ENCODE measurements at regions not wholly inside any gene's neighbourhood (a gene's known extent, or its start where the extent isn't known, plus 50 kb on each side); places are given as distances from the start of the nearest gene placed in this dataset.

DNA sequence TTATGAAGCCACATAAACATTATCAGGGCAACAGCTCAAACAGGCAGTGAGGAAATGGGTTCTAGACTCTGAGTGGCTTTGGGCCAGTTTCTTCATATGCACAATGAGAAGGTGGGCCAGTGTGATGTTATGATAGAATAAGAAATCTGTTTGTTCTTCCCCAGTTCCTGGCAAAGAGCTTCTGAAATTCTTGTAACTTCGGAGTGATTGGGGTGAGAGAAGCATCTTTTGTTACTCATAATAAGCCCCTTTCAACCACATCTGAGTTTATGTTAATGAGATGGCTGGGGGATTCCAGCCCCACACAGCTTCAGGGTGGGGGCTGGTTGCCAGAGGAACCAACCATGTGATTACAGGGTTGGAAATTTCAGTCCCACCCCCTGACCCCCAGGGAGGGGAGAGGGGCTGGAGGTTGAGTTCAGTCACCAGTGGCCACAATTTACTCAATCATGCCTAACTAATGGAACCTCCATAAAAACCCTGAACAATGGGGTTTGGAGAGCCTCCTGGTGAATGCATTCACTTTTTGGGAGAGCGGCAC is 57.0 kb upstream of the FRMD4B start:
- TF ChIP-seq REST (IDR thresholded peaks at IDR 0.05; ENCODE audit: insufficient read depth in 1 of 2, low read depth in 2 of 2, low read length in 2 of 2) (no peak), POLR2AphosphoS5 (IDR thresholded peaks at IDR 0.05; ENCODE audit: low read depth, low read length) (no peak), TAF1 (IDR thresholded peaks at IDR 0.05; ENCODE audit: borderline replicate concordance, insufficient read depth, low read length) (no peak), SIN3A (IDR thresholded peaks at IDR 0.05; ENCODE audit: borderline replicate concordance, insufficient read depth, low read length) (no peak), FOXP2 (optimal IDR thresholded peaks at IDR 0.05; ENCODE audit: borderline replicate concordance, extremely low read depth, extremely low read length, insufficient read depth) (no peak)

GRCh38 chr3:69441732-69442131 is 55.8 kb upstream of the FRMD4B start:
- TF ChIP-seq REST (IDR thresholded peaks at IDR 0.05; ENCODE audit: insufficient read depth in 1 of 2, low read depth in 2 of 2, low read length in 2 of 2), result no peak
- no peak for TF ChIP-seq POLR2AphosphoS5 (IDR thresholded peaks at IDR 0.05; ENCODE audit: low read depth, low read length)
- TF ChIP-seq TAF1 (IDR thresholded peaks at IDR 0.05; ENCODE audit: borderline replicate concordance, insufficient read depth, low read length), result no peak
- TF ChIP-seq FOXP2 (optimal IDR thresholded peaks at IDR 0.05; ENCODE audit: borderline replicate concordance, extremely low read depth, extremely low read length, insufficient read depth), result no peak
- TF ChIP-seq SIN3A (IDR thresholded peaks at IDR 0.05; ENCODE audit: borderline replicate concordance, insufficient read depth, low read length), result no peak

GRCh38 chr3:69441040-69441439 is 55.2 kb upstream of the FRMD4B start:
- TF ChIP-seq POLR2AphosphoS5 (IDR thresholded peaks at IDR 0.05; ENCODE audit: low read depth, low read length), result no peak
- TF ChIP-seq FOXP2 (optimal IDR thresholded peaks at IDR 0.05; ENCODE audit: borderline replicate concordance, extremely low read depth, extremely low read length, insufficient read depth), result no peak
- TF ChIP-seq SIN3A (IDR thresholded peaks at IDR 0.05; ENCODE audit: borderline replicate concordance, insufficient read depth, low read length), result no peak
- no peak for TF ChIP-seq REST (IDR thresholded peaks at IDR 0.05; ENCODE audit: insufficient read depth in 1 of 2, low read depth in 2 of 2, low read length in 2 of 2)
- no peak for TF ChIP-seq TAF1 (IDR thresholded peaks at IDR 0.05; ENCODE audit: borderline replicate concordance, insufficient read depth, low read length)

GRCh38 chr3:69439643-69440270 is 53.9 kb upstream of the FRMD4B start:
- no peak for TF ChIP-seq SIN3A (IDR thresholded peaks at IDR 0.05; ENCODE audit: borderline replicate concordance, insufficient read depth, low read length)
- TF ChIP-seq FOXP2 (optimal IDR thresholded peaks at IDR 0.05; ENCODE audit: borderline replicate concordance, extremely low read depth, extremely low read length, insufficient read depth), result no peak
- no peak for TF ChIP-seq REST (IDR thresholded peaks at IDR 0.05; ENCODE audit: insufficient read depth in 1 of 2, low read depth in 2 of 2, low read length in 2 of 2)
- no peak for TF ChIP-seq TAF1 (IDR thresholded peaks at IDR 0.05; ENCODE audit: borderline replicate concordance, insufficient read depth, low read length)
- no peak for TF ChIP-seq POLR2AphosphoS5 (IDR thresholded peaks at IDR 0.05; ENCODE audit: low read depth, low read length)

Measured in PFSK-1 (cell line).